HEK293T (cell line): ENCODE measurements at regions not wholly inside any gene's neighbourhood (a gene's known extent, or its start where the extent isn't known, plus 50 kb on each side); places are given as distances from the start of the nearest gene placed in this dataset.

Experiments used
- BHLHE40 ChIP-seq: fragments of 450-650 bp; IDR thresholded peaks from 2 replicates; pipeline ENCODE4 v1.6.1; 2016; ENCODE audit warnings: mild to moderate bottlenecking, moderate library complexity, borderline replicate concordance
- CTBP1 ChIP-seq: fragments of 450-650 bp; IDR thresholded peaks from 2 replicates; pipeline ENCODE4 v1.6.1; 2016; ENCODE audit warnings: borderline replicate concordance
- ELF4 ChIP-seq: fragments of 450-650 bp; IDR thresholded peaks from 2 replicates; pipeline ENCODE4 v1.6.1; 2017; ENCODE audit warnings: antibody characterized with exemption
- FOXK2 ChIP-seq: fragments of 450-650 bp; IDR thresholded peaks from 2 replicates; pipeline ENCODE4 v1.6.1; 2016; ENCODE audit warnings: mild to moderate bottlenecking
- FOXM1 ChIP-seq: fragments of 450-650 bp; IDR thresholded peaks from 2 replicates; pipeline ENCODE4 v1.6.1; 2017; ENCODE audit warnings: mild to moderate bottlenecking, borderline replicate concordance
- HDGF ChIP-seq: fragments of 450-650 bp; IDR thresholded peaks from 2 replicates; pipeline ENCODE4 v1.6.1; 2017; ENCODE audit warnings: antibody characterized with exemption, borderline replicate concordance
- NFRKB ChIP-seq: fragments of 450-650 bp; IDR thresholded peaks from 2 replicates; pipeline ENCODE4 v1.6.1; 2016; ENCODE audit warnings: mild to moderate bottlenecking, moderate library complexity
- PKNOX1 ChIP-seq: fragments of 450-650 bp; IDR thresholded peaks from 2 replicates; pipeline ENCODE4 v1.6.1; 2016
- SP1 ChIP-seq: fragments of 450-650 bp; IDR thresholded peaks from 2 replicates; pipeline ENCODE4 v1.6.1; 2017
- SUZ12 ChIP-seq: fragments of 450-650 bp; IDR thresholded peaks from 2 replicates; pipeline ENCODE4 v1.6.1; 2016; ENCODE audit warnings: mild to moderate bottlenecking
- TARDBP ChIP-seq: fragments of 450-650 bp; IDR thresholded peaks from 2 replicates; pipeline ENCODE4 v1.6.1; 2016

GRCh38 chr7:131174391-131174790 lies 153.3 kb upstream of the MKLN1 start:
- TF ChIP-seq TARDBP (no peak), NFRKB (no peak), SP1 (no peak), FOXM1 (no peak), CTBP1 (no peak), BHLHE40 (no peak), ELF4 (no peak), PKNOX1 (no peak), SUZ12 (no peak), FOXK2 (no peak), HDGF (no peak)
